Ovary (tissue), 7 donors: ENCODE measurements at regions not wholly inside any gene's neighbourhood (a gene's known extent, or its start where the extent isn't known, plus 50 kb on each side); places are given as distances from the start of the nearest gene placed in this dataset.

Source experiments
- DNase-seq, 5 donors: peaks; one replicate each; pipeline ENCODE4 v3.0.0-alpha.2; 2019 to 2020
- H3K27ac ChIP-seq, 2 donors: fragments of 200-600 bp; one replicate each; pipeline versions ENCODE4 v1.5.1 to v1.8.0; 2019 to 2022
- H3K27me3 ChIP-seq: fragments of 200-600 bp; one replicate; pipeline ENCODE4 v1.8.0; 2022
- H3K36me3 ChIP-seq: fragments of 200-600 bp; sonication (generic); one replicate; pipeline ENCODE4 v1.5.1; 2019
- H3K4me1 ChIP-seq: one replicate; pipeline ENCODE4 v1.8.1; 2013; ENCODE audit warnings: mild to moderate bottlenecking, moderate library complexity; ENCODE audit not compliant: insufficient read depth
- H3K4me3 ChIP-seq: fragments of 200-600 bp; sonication (generic); one replicate; pipeline ENCODE4 v1.5.1; 2017
- H3K9me3 ChIP-seq, 2 donors: fragments of 200-600 bp in 1 of 2; sonication (generic) in 1 of 2; one replicate each; pipeline versions ENCODE4 v1.5.1 to v1.8.1; 2013 to 2019; ENCODE audit warnings: mild to moderate bottlenecking in 1 of 2, moderate library complexity in 1 of 2
- EP300 ChIP-seq: sonication (generic); formaldehyde crosslinking; IDR thresholded peaks from one replicate; pipeline ENCODE4 v1.6.1; 2017; ENCODE audit warnings: antibody characterized with exemption
- POLR2A ChIP-seq: fragments of 450-650 bp; IDR thresholded peaks from one replicate; pipeline ENCODE4 v1.6.1; 2017; ENCODE audit warnings: antibody characterized with exemption, mild to moderate bottlenecking, moderate library complexity
- WGBS, 3 donors: extraction: QIAGEN DNeasy Blood & Tissue Kit in 1 of 3; methylation state at CpG; one replicate each; pipeline versions ENCODE4 v1.1.5 to v1.1.7; 2013 to 2017; 5-methylcytosine and 5-hydroxymethylcytosine counted together
- intact Hi-C, 4 donors: fragments of 100-400 bp; cut with DNase I; formaldehyde crosslinking; loops; one replicate each; pipeline versions ENCODE4 v1.11.0 to v1.15.1; 2022 to 2023
- TF ChIP-seq, protein P1 (sequence below), 3 donors: fragments of 450-650 bp in 2 of 3; fragments of 200-600 bp in 1 of 3; IDR thresholded peaks; one replicate each; pipeline versions ENCODE4 v1.5.1 to v1.8.0; 2016 to 2022; ENCODE audit warnings: antibody characterized with exemption in 3 of 3, mild to moderate bottlenecking in 1 of 3
- donor health status: DM: no; HTN: no; CAD: no; lungs with moderate emphysema.
- donor health status: DM: no; HTN: no; CAD: no.
- donor health status: Bipolar disorder and iron deficiency.
- donor health status: DM: no; HTN: no; CAD: no.
- donor health status: DM: yes; HTN: yes; CAD: no.

DNA sequence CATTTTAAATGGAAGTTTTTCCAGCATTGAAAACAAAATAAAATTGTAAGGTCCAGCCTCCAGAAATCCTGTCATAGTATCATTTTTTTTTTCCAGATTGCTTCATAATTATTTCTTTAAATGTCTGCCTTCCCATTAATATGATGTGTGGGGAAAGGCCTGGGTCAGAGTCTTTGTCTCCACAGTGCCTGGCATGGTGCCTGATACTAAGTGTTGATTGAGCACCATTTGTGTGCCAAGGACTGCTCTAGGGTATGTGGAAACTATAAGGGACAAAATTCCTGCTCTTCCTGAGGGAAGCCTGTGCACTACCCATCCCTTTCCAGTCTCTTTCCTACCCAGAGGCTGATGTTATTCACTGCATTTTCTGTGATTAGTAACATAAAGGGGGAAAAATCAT is 53.1 kb upstream of the BEND4 start:
- H3K4me3 ChIP-seq: no peak overlapping the region

DNA sequence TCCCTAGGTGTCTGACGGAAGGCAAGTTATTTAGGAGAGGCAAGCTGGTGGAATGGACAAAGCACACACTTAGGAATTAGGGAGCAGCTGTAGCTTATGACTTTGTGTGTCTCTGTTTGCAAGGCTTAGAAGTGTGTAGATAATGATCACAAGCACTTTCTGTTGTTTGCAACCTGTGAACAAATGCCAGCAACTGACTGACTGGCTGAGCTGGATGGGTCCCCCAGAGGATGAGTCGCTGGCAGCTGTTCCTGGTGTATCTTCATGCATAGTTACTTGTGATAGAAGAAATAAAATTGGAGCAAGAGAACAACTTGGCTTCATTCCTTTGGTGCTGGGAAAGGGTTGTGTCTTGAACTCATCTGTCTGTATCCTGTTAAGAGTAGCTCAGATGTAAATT is 64.2 kb upstream of the BEND4 start:
- no peaks in the 10 kb centered on the region for H3K4me1 ChIP-seq
- H3K27me3 ChIP-seq: no peaks in the 10 kb centered on the region
- TF ChIP-seq, protein P1, sequence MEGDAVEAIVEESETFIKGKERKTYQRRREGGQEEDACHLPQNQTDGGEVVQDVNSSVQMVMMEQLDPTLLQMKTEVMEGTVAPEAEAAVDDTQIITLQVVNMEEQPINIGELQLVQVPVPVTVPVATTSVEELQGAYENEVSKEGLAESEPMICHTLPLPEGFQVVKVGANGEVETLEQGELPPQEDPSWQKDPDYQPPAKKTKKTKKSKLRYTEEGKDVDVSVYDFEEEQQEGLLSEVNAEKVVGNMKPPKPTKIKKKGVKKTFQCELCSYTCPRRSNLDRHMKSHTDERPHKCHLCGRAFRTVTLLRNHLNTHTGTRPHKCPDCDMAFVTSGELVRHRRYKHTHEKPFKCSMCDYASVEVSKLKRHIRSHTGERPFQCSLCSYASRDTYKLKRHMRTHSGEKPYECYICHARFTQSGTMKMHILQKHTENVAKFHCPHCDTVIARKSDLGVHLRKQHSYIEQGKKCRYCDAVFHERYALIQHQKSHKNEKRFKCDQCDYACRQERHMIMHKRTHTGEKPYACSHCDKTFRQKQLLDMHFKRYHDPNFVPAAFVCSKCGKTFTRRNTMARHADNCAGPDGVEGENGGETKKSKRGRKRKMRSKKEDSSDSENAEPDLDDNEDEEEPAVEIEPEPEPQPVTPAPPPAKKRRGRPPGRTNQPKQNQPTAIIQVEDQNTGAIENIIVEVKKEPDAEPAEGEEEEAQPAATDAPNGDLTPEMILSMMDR (IDR thresholded peaks at IDR 0.05): no peak
- TF ChIP-seq EP300 (no peak), POLR2A (no peak)
- intact Hi-C loops: no loop called here
- DNase-seq: no peak
- H3K27ac ChIP-seq: no peak overlapping the region
- H3K9me3 ChIP-seq: no peaks in the 10 kb centered on the region
- no peak overlapping the region for H3K4me3 ChIP-seq
- WGBS, 3 donors: 63 to 73% (median 70%) methylated on average over 2 of the region's 2 CpGs
- no peaks in the 10 kb centered on the region for H3K36me3 ChIP-seq

More for the DNA sequence above, 53.1 kb upstream of the BEND4 start:
- no peak for DNase-seq
- Histone ChIP-seq H3K27me3 (no peaks in the 10 kb centered on the region), H3K9me3 (no peaks in the 10 kb centered on the region), H3K27ac (no peak overlapping the region), H3K4me1 (no peaks in the 10 kb centered on the region), H3K36me3 (no peaks in the 10 kb centered on the region)
- TF ChIP-seq POLR2A (no peak), EP300 (no peak)
- TF ChIP-seq, protein P1 (IDR thresholded peaks at IDR 0.05): no peak
- intact Hi-C loops: no loop called here

DNA sequence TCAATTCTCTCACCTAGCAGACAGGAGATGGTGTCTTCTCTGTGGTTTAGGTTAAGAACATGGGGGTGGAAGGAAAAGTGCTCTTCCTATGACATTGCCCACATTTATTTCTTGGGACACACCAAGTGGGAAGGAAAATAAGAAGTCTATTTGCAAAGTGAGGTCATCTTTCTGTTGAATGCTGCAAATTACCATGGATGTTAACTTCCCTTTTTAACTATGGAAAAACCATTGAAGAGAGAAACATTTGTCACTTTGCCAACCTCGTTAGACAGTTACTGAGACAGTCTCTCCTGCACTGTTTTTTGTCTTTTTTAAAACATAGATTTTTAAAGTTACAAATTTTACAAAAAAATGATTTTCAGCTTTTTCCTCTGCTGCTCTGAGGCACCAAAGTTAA is 72.8 kb upstream of the BEND4 start:
- H3K4me1 ChIP-seq: no peaks in the 10 kb centered on the region
- 26 to 41% (median 30%) methylated on average over 1 of the region's 1 CpG for WGBS, 3 donors
- no peak overlapping the region for H3K27ac ChIP-seq
- no peaks in the 10 kb centered on the region for H3K36me3 ChIP-seq
- H3K9me3 ChIP-seq: no peaks in the 10 kb centered on the region
- DNase-seq: no peak
- no peaks in the 10 kb centered on the region for H3K27me3 ChIP-seq
- intact Hi-C loops: no loop called here
- H3K4me3 ChIP-seq: no peak overlapping the region
- TF ChIP-seq, protein P1 (IDR thresholded peaks at IDR 0.05): no peak
- no peak for TF ChIP-seq POLR2A
- TF ChIP-seq EP300: no peak

DNA sequence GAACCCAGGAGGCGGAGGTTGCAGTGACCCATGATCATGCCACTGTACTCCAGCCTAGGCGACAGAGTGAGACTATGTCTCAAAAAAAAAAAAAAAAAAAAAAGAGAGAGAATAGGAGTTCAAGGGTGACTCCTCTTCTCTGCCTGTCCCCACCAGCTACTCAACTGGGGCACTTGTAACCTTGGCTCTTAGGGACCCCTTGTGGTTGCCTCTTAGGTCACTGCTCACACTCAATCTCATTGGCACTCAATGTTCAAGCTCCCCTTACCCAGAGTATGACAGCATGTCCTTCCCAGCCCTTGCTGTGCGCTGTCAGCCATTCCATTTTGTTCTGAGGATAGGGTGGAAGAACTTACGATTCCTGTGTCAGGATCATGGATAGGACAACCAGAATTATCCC is 82.4 kb upstream of the BEND4 start:
- no peak overlapping the region for H3K27ac ChIP-seq
- WGBS, 3 donors: 90 to 96% (median 92%) methylated on average over 4 of the region's 4 CpGs
- intact Hi-C loops: no loop called here
- H3K4me3 ChIP-seq: no peak overlapping the region
- no peak for DNase-seq
- H3K9me3 ChIP-seq: no peaks in the 10 kb centered on the region
- no peak for TF ChIP-seq POLR2A
- TF ChIP-seq, protein P1 (IDR thresholded peaks at IDR 0.05): no peak
- no peak for TF ChIP-seq EP300
- H3K27me3 ChIP-seq: no peaks in the 10 kb centered on the region
- H3K36me3 ChIP-seq: no peaks in the 10 kb centered on the region
- H3K4me1 ChIP-seq: no peaks in the 10 kb centered on the region
